Mammary epithelial cell (primary cell): ENCODE measurements at regions not wholly inside any gene's neighbourhood (a gene's known extent, or its start where the extent isn't known, plus 50 kb on each side); places are given as distances from the start of the nearest gene placed in this dataset.

Source experiments
- EZH2 ChIP-seq: IDR thresholded peaks from 2 replicates; pipeline ENCODE4 v1.6.1; 2012; ENCODE audit warnings: low read length, inconsistent platforms, borderline replicate concordance
- TF ChIP-seq, protein P1 (sequence below), 2 donors: IDR thresholded peaks in 1 of 2; conservative IDR thresholded peaks in 1 of 2; 2 replicates each; pipeline ENCODE4 v1.5.1; 2011 to 2012; ENCODE audit warnings: inconsistent platforms in 2 of 2, low read length in 2 of 2, mild to moderate bottlenecking in 2 of 2, control low read depth in 1 of 2, low read depth in 1 of 2; ENCODE audit not compliant: insufficient read depth in 1 of 2; ENCODE audit errors: extremely low read depth in 1 of 2

DNA sequence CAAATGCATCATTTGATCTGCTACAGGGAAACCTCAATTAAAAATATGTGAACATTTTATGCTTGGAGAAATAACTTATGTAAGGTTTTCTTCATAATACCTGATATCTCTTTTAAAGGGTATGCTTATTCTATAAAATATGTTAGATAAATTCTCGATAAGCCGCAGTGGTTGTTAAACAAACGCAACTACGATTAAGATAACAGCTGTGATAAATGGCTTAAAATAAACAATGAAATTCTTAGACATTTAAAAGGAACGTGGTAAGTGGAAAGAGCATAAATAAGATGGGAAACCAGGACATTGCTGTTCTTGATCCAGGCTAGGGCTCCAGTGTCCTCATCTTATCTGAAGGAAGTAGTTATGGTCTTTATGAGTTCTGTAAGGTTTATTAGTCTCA lies 415.9 kb downstream of the CD83 start:
- TF ChIP-seq, protein P1, sequence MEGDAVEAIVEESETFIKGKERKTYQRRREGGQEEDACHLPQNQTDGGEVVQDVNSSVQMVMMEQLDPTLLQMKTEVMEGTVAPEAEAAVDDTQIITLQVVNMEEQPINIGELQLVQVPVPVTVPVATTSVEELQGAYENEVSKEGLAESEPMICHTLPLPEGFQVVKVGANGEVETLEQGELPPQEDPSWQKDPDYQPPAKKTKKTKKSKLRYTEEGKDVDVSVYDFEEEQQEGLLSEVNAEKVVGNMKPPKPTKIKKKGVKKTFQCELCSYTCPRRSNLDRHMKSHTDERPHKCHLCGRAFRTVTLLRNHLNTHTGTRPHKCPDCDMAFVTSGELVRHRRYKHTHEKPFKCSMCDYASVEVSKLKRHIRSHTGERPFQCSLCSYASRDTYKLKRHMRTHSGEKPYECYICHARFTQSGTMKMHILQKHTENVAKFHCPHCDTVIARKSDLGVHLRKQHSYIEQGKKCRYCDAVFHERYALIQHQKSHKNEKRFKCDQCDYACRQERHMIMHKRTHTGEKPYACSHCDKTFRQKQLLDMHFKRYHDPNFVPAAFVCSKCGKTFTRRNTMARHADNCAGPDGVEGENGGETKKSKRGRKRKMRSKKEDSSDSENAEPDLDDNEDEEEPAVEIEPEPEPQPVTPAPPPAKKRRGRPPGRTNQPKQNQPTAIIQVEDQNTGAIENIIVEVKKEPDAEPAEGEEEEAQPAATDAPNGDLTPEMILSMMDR (conservative IDR thresholded peaks at IDR 0.05 in 1 of 2, IDR thresholded peaks at IDR 0.05 in 1 of 2; ENCODE audit: extremely low read depth in 1 of 2, insufficient read depth in 1 of 2, low read depth in 1 of 2, low read length in 2 of 2), result no peak
- TF ChIP-seq EZH2, result no peak
